CD4-positive, alpha-beta T cell treated with Interleukin-6 for 4 hours (primary cell): ENCODE measurements at regions not wholly inside any gene's neighbourhood (a gene's known extent, or its start where the extent isn't known, plus 50 kb on each side); places are given as distances from the start of the nearest gene placed in this dataset.

ENCODE experiments used
- DNase-seq: peaks from one replicate; pipeline ENCODE4 v3.0.0-alpha.2; 2020; ENCODE audit warnings: mixed read lengths

- DNase-seq, result no peak
Measured at GRCh38 chr1:4292861-4293260, 361.5 kb upstream of the AJAP1 start.

- no peak for DNase-seq
Measured at GRCh38 chr1:4298361-4299083, 355.9 kb upstream of the AJAP1 start.

- DNase-seq, result no peak
Measured at GRCh38 chr1:4301007-4301406, 353.4 kb upstream of the AJAP1 start.

GRCh38 chr1:4303303-4303702, 351.1 kb upstream of the AJAP1 start:
- no peak for DNase-seq

- no peak for DNase-seq
Measured at GRCh38 chr1:4305526-4306301, 348.7 kb upstream of the AJAP1 start.

GRCh38 chr1:4306559-4307467, 347.6 kb upstream of the AJAP1 start:
- no peak for DNase-seq

- DNase-seq, result no peak
Measured at GRCh38 chr1:4307468-4307845, 347.0 kb upstream of the AJAP1 start.

GRCh38 chr1:4307911-4308545, 346.4 kb upstream of the AJAP1 start:
- no peak for DNase-seq

- no peak for DNase-seq
Measured at GRCh38 chr1:4308806-4309205, 345.6 kb upstream of the AJAP1 start.

GRCh38 chr1:4309676-4310320, 344.6 kb upstream of the AJAP1 start:
- DNase-seq, result no peak

- no peak for DNase-seq
Measured at GRCh38 chr1:4310396-4310923, 343.9 kb upstream of the AJAP1 start.

- DNase-seq, result no peak
Measured at GRCh38 chr1:4312024-4312423, 342.4 kb upstream of the AJAP1 start.

- no peak for DNase-seq
Measured at GRCh38 chr1:4315202-4315601, 339.2 kb upstream of the AJAP1 start.

GRCh38 chr1:4317207-4317606, 337.2 kb upstream of the AJAP1 start:
- DNase-seq, result no peak

- DNase-seq, result no peak
Measured at GRCh38 chr1:4318720-4319119, 335.7 kb upstream of the AJAP1 start.

- no peak for DNase-seq
Measured at GRCh38 chr1:4319496-4319895, 334.9 kb upstream of the AJAP1 start.

GRCh38 chr1:4322881-4323280, 331.5 kb upstream of the AJAP1 start:
- DNase-seq, result no peak

- DNase-seq, result no peak
Measured at GRCh38 chr1:4323309-4323708, 331.1 kb upstream of the AJAP1 start.

- no peak for DNase-seq
Measured at GRCh38 chr1:4324525-4324924, 329.9 kb upstream of the AJAP1 start.

- DNase-seq, result no peak
Measured at GRCh38 chr1:4327142-4327541, 327.3 kb upstream of the AJAP1 start.

- no peak for DNase-seq
Measured at GRCh38 chr1:4328402-4329071, 325.9 kb upstream of the AJAP1 start.
